ENCODE measurements at regions not wholly inside any gene's neighbourhood (a gene's known extent, or its start where the extent isn't known, plus 50 kb on each side); places are given as distances from the start of the nearest gene placed in this dataset.

DNA sequence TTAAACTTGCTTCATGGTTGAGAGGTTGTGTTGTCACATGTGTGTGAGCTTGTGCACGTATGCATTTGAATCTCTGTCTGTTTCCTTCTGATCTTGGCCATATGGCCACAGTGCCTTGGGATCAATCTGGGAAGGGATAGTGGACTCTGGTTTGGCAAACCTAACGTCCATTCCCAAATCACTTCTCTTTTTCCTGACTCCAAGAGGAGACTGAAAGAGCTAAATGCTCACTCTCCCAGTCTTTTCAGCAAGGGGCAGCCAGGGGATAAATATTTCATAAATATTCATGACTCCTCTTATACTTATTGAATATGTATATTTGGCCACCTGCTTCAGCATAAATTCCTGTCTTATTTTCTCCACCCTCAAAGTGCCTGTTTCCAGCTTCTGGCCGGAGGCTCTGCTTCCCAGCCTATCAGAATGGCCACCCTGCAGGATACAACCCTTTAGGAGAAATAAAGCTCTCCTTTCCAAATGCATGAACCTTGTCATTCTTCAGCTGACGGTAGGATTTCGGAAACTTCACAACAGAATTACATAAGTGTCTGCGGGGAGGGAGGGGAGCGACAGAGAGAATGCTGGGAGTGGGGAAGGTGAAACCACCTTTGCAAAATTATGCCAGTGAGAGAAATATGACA is 112.2 kb upstream of the COPS8 start:
- H3K4ac ChIP-seq (replicated peaks; ENCODE audit: insufficient read length, low read depth, low read length), result no peak overlapping the region
- H4K8ac ChIP-seq (ENCODE audit: extremely low read depth, insufficient read depth, low read length), result no peak overlapping the region
- no peak overlapping the region for H2BK120ac ChIP-seq (replicated peaks; ENCODE audit: low read depth, low read length)
- no peaks in the 10 kb centered on the region for H3K23me2 ChIP-seq (ENCODE audit: low read depth, low read length)
- H2AFZ ChIP-seq (ENCODE audit: low read length), result no peak overlapping the region
- ChIA-PET CTCF (ENCODE audit: partially characterized antibody) (interaction anchor here (0.6 kb wide), 1 partner anchor 1293 kb away, joined by 3 read pairs; no protein-coding TSS in a partner anchor), POLR2A (ENCODE audit: partially characterized antibody) (no interaction called here)
- no peak overlapping the region for H3K56ac ChIP-seq (replicated peaks; ENCODE audit: insufficient read length, low read depth, low read length)
- no peak overlapping the region for H3K18ac ChIP-seq (ENCODE audit: extremely low read depth, low read length)
- no peaks in the 10 kb centered on the region for H3K79me1 ChIP-seq (ENCODE audit: low read depth, low read length)
- H3K27me3 ChIP-seq (replicated peaks in 1 of 4; ENCODE audit: control insufficient read depth in 3 of 4, extremely low read depth in 1 of 4, insufficient read depth in 3 of 4, low read length in 3 of 4), result no peaks in the 10 kb centered on the region
- 89% methylated on average over 7 of the region's 7 CpGs; no CpG with 5 or more reads in 1 of the 2 experiments for WGBS, 2 experiments (ENCODE audit: extremely low coverage in 1 of 2, insufficient coverage in 1 of 2, insufficient read length in 1 of 2, insufficient replicate concordance in 2 of 2, low coverage in 1 of 2, low lambda C conversion rate in 2 of 2, missing lambda C conversion rate in 1 of 2)
- H2BK12ac ChIP-seq (ENCODE audit: low read depth, low read length), result no peak overlapping the region
- H4K5ac ChIP-seq (ENCODE audit: insufficient read length, low read depth, low read length), result no peak overlapping the region
- no peaks in the 10 kb centered on the region for H3K9me3 ChIP-seq (ENCODE audit: insufficient read depth in 2 of 2, low read depth in 1 of 2, low read length in 1 of 2)
- no peak overlapping the region for H2BK15ac ChIP-seq (ENCODE audit: low read length)
- no peak overlapping the region for H2BK5ac ChIP-seq (ENCODE audit: low read depth, low read length)
- no peak overlapping the region for H2BK20ac ChIP-seq (ENCODE audit: low read length)
- peak overlapping the region; percentile 55; the same call in 1 of the 2 replicates for H2AK5ac ChIP-seq (ENCODE audit: low read depth, low read length)
- H3K23ac ChIP-seq (ENCODE audit: insufficient read length), result no peak overlapping the region
- peaks cover 0 to 17% (median 3%) of the 10 kb centered on the region in 4 experiments; a peak in 3 of 7 replicates for H3K4me1 ChIP-seq (replicated peaks in 1 of 4; ENCODE audit: control insufficient read depth in 3 of 4, insufficient read depth in 4 of 4, low read length in 3 of 4)
- DNase-seq (ENCODE audit: low read depth in 1 of 2, low spot score in 2 of 2) (no peak), FAIRE-seq (no peak)
- no peak overlapping the region for H4K91ac ChIP-seq (replicated peaks; ENCODE audit: insufficient read length, low read length)
- no peak overlapping the region for H3K9ac ChIP-seq (replicated peaks in 1 of 4; ENCODE audit: extremely low read depth in 1 of 4, low read depth in 3 of 4, low read length in 3 of 4)
- H3K14ac ChIP-seq (ENCODE audit: insufficient read length), result no peak overlapping the region
- no peak overlapping the region for H3K4me3 ChIP-seq (ENCODE audit: extremely low read depth in 1 of 4, insufficient read depth in 2 of 4, low read depth in 3 of 4, low read length in 4 of 4)
- no peak overlapping the region for H3K27ac ChIP-seq (ENCODE audit: low read depth, low read length)
- no peaks in the 10 kb centered on the region for H3K36me3 ChIP-seq (ENCODE audit: control insufficient read depth in 2 of 4, insufficient read depth in 4 of 4, low read length in 3 of 4)
- H3K4me2 ChIP-seq (ENCODE audit: insufficient read depth in 1 of 2, low read depth in 2 of 2, low read length in 2 of 2), result no peak overlapping the region
- H4K20me1 ChIP-seq (replicated peaks in 1 of 2; ENCODE audit: control insufficient read depth in 1 of 2, insufficient read depth in 2 of 2, low read length in 2 of 2), result no peaks in the 10 kb centered on the region
- no peaks in the 10 kb centered on the region for H3K79me2 ChIP-seq (ENCODE audit: control insufficient read depth in 1 of 2, insufficient read depth in 2 of 2, low read length in 2 of 2)
- TF ChIP-seq KDM5A (IDR thresholded peaks at IDR 0.05; ENCODE audit: low read length) (no peak), POLR2AphosphoS5 (IDR thresholded peaks at IDR 0.05; ENCODE audit: low read depth, low read length) (no peak), EGR1 (IDR thresholded peaks at IDR 0.05; ENCODE audit: borderline replicate concordance, low read depth, low read length) (no peak), TCF12 (IDR thresholded peaks at IDR 0.05; ENCODE audit: low read depth, low read length) (no peak), BCL11A (IDR thresholded peaks at IDR 0.05; ENCODE audit: low read depth in 2 of 2, low read length in 2 of 2) (no peak), BACH1 (IDR thresholded peaks at IDR 0.05; ENCODE audit: low read length) (no peak), CEBPB (IDR thresholded peaks at IDR 0.05; ENCODE audit: low read depth, low read length) (no peak), SP4 (IDR thresholded peaks at IDR 0.05; ENCODE audit: low read length) (no peak), NRF1 (IDR thresholded peaks at IDR 0.05; ENCODE audit: low read depth, low read length) (no peak), SAP30 (IDR thresholded peaks at IDR 0.05; ENCODE audit: insufficient read depth, insufficient replicate concordance, low read length) (no peak), KDM1A (IDR thresholded peaks at IDR 0.05; ENCODE audit: borderline replicate concordance, low read length) (no peak), CBX5 (IDR thresholded peaks at IDR 0.05; ENCODE audit: low read depth, low read length) (no peak), POLR2A (IDR thresholded peaks at IDR 0.05; ENCODE audit: control extremely low read depth in 1 of 2, low read depth in 2 of 2, low read length in 2 of 2) (no peak), SIN3A (conservative IDR thresholded peaks at IDR 0.05 in 1 of 2, IDR thresholded peaks at IDR 0.05 in 1 of 2; ENCODE audit: low read depth in 1 of 2, low read length in 2 of 2) (no peak), RBBP5 (IDR thresholded peaks at IDR 0.05; ENCODE audit: borderline replicate concordance, low read depth, low read length) (no peak), JUN (IDR thresholded peaks at IDR 0.05; ENCODE audit: low read depth, low read length) (no peak)

Measured in H1 (cell line).